GM12878 (cell line): ENCODE measurements at regions not wholly inside any gene's neighbourhood (a gene's known extent, or its start where the extent isn't known, plus 50 kb on each side); places are given as distances from the start of the nearest gene placed in this dataset.

ENCODE experiments used
- ATAC-seq: fragments of 200-7000 bp; cut with Tn5 transposase; 3 replicates; pipeline ENCODE4 v1.9.1; 2020; ENCODE audit warnings: mild to moderate bottlenecking, moderate library complexity
- BruUV-seq: library from RNA; stranded (reverse); fragments of 400-500 nt; replicated peaks from 2 replicates; lab custom pipeline; 2021; lab: Mats Ljungman, UMichigan
- CTCF ChIA-PET: fragments of 300-600 bp; sonication (Branson Sonifier 250); formaldehyde crosslinking; extraction: SDS; loops from one replicate; lab custom pipeline; 2021; ENCODE audit warnings: inconsistent platforms; lab: Yijun Ruan, JAX
- POLR2A ChIA-PET: fragments of 350-600 bp; formaldehyde crosslinking; extraction: SDS; loops from one replicate; lab custom pipeline; 2021; ENCODE audit warnings: inconsistent platforms; lab: Charles Lee
- RAD21 ChIA-PET: fragments of 300-600 bp; sonication (Branson Sonifier 250); formaldehyde crosslinking; loops from one replicate; lab custom pipeline; 2023; ENCODE audit warnings: antibody characterized with exemption; ENCODE audit not compliant: unreplicated experiment; lab: Charles Lee
- SMC1A ChIA-PET: fragments of 300-600 bp; sonication (Branson Sonifier 250); formaldehyde crosslinking; loops from one replicate; lab custom pipeline; 2023; ENCODE audit not compliant: unreplicated experiment, uncharacterized antibody; lab: Charles Lee
- DNase-seq: peaks from one replicate; pipeline ENCODE4 v3.0.0-alpha.2; 2011; ENCODE audit warnings: low read depth, low spot score
- FAIRE-seq: peaks from 3 replicates; lab custom pipeline; 2011; peaks lifted over from hg19 to GRCh38; lab: Jason Lieb, UNC
- H2AFZ ChIP-seq: 2 replicates; pipeline ENCODE4 v1.6.0; 2011; ENCODE audit warnings: low read depth, low read length, control low read depth; ENCODE audit not compliant: control insufficient read depth
- H3K27ac ChIP-seq: 2 replicates; pipeline ENCODE4 v1.5.1; 2011; ENCODE audit warnings: control low read depth; ENCODE audit not compliant: control insufficient read depth, insufficient read depth
- H3K27me3 ChIP-seq, 2 experiments: replicated peaks in 1 of 2; 2 replicates each; pipeline versions ENCODE4 v1.6.0 to v1.6.1; 2011; ENCODE audit warnings: low read length in 1 of 2; ENCODE audit not compliant: control insufficient read depth in 2 of 2, insufficient read depth in 2 of 2
- H3K36me3 ChIP-seq, 2 experiments: 2 replicates each; pipeline ENCODE4 v1.5.1; 2011; ENCODE audit warnings: low read length in 1 of 2; ENCODE audit not compliant: control insufficient read depth in 2 of 2, insufficient read depth in 2 of 2
- H3K4me1 ChIP-seq: 2 replicates; pipeline ENCODE4 v1.6.1; 2011; ENCODE audit warnings: mild to moderate bottlenecking, low read length, moderate library complexity, mixed read lengths; ENCODE audit not compliant: control insufficient read depth, insufficient read depth
- H3K4me2 ChIP-seq: 2 replicates; pipeline ENCODE4 v1.6.0; 2011; ENCODE audit warnings: control low read depth; ENCODE audit not compliant: control insufficient read depth, insufficient read depth
- H3K4me3 ChIP-seq: fragments of 200-600 bp; sonication (generic); 2 replicates; pipeline ENCODE4 v1.5.1; 2016
- H3K79me2 ChIP-seq: 2 replicates; pipeline ENCODE4 v1.6.0; 2011; ENCODE audit warnings: low read length; ENCODE audit not compliant: control insufficient read depth, insufficient read depth
- H3K9ac ChIP-seq: 2 replicates; pipeline ENCODE4 v1.8.0; 2011; ENCODE audit warnings: low read length, control low read depth, mixed read lengths; ENCODE audit not compliant: control insufficient read depth, insufficient read depth
- H3K9me3 ChIP-seq: replicated peaks from 3 replicates; pipeline ENCODE4 v1.5.1; 2011; ENCODE audit warnings: mild to moderate bottlenecking, low read length; ENCODE audit not compliant: control insufficient read depth, insufficient read depth
- H4K20me1 ChIP-seq: 2 replicates; pipeline ENCODE4 v1.6.0; 2011; ENCODE audit not compliant: control insufficient read depth, insufficient read depth
- ASH2L ChIP-seq: fragments of 300-600, 200-600 bp; sonication (generic); IDR thresholded peaks from 2 replicates; pipeline ENCODE4 v1.6.1; 2017; ENCODE audit warnings: low read depth, mild to moderate bottlenecking, borderline replicate concordance
- REST ChIP-seq: IDR thresholded peaks from 2 replicates; pipeline ENCODE4 v1.6.1; 2012; ENCODE audit warnings: mild to moderate bottlenecking, low read depth, low read length
- SP1 ChIP-seq: IDR thresholded peaks from one replicate; pipeline ENCODE4 v1.6.1; 2011; ENCODE audit warnings: low read depth, low read length
- SUPT20H ChIP-seq: IDR thresholded peaks from 2 replicates; pipeline ENCODE4 v1.6.1; 2011; ENCODE audit warnings: low read depth, mild to moderate bottlenecking, low read length, moderate library complexity, borderline replicate concordance; ENCODE audit not compliant: control insufficient read depth
- USF1 ChIP-seq: IDR thresholded peaks from 2 replicates; pipeline ENCODE4 v1.6.1; 2011; ENCODE audit warnings: borderline replicate concordance, low read depth, mild to moderate bottlenecking, moderate library complexity, mixed read lengths, low read length; ENCODE audit not compliant: insufficient read depth; ENCODE audit errors: extremely low read length
- ZBTB4 ChIP-seq: fragments of 450-650 bp; formaldehyde crosslinking; IDR thresholded peaks from 2 replicates; pipeline ENCODE4 v1.4.0; 2022; ENCODE audit warnings: mild to moderate bottlenecking, moderate library complexity
- ZBTB40 ChIP-seq: fragments of 450-650 bp; IDR thresholded peaks from 2 replicates; pipeline ENCODE4 v1.6.1; 2016; ENCODE audit warnings: mild to moderate bottlenecking, moderate library complexity, borderline replicate concordance
- ZNF384 ChIP-seq: IDR thresholded peaks from 2 replicates; pipeline ENCODE4 v1.6.1; 2012; ENCODE audit warnings: low read depth, mild to moderate bottlenecking, low read length, improper control_type of control experiment, borderline replicate concordance
- WGBS: methylation state at CpG from one replicate; pipeline ENCODE4 v1.1.6; 2016; ENCODE audit warnings: low lambda C conversion rate; ENCODE audit not compliant: insufficient replicate concordance, insufficient coverage; ENCODE audit errors: missing lambda C conversion rate; 5-methylcytosine and 5-hydroxymethylcytosine counted together
- in situ Hi-C: fragments of 300-500 bp; cut with MboI; formaldehyde crosslinking; loops from 9 replicates; pipeline ENCODE4 v1.14.3; 2018; ENCODE audit warnings: mixed read lengths
- intact Hi-C: fragments of 100-400 bp; cut with micrococcal nuclease; formaldehyde crosslinking; loops from one replicate; pipeline ENCODE4 v1.14.2; 2022; ENCODE audit not compliant: unreplicated experiment

- TF ChIP-seq ZBTB4 (CRISPR knock-in tag) (no peak), ZNF384 (no peak), ZBTB40 (no peak)
Measured at GRCh38 chr22:26767351-26768155, 110.2 kb downstream of the MIAT start (continued).

GRCh38 chr22:26768156-26768515 is 110.7 kb downstream of the MIAT start:
- H3K4me2 ChIP-seq = no peak overlapping the region
- ChIA-PET SMC1A (no interaction called here), CTCF (no interaction called here), RAD21 (no interaction called here), POLR2A (no interaction called here)
- H3K27me3 ChIP-seq = no peaks in the 10 kb centered on the region
- H2AFZ ChIP-seq = no peak overlapping the region
- BruUV-seq = no TSS peak
- H4K20me1 ChIP-seq = no peaks in the 10 kb centered on the region
- no peaks in the 10 kb centered on the region for H3K79me2 ChIP-seq
- H3K36me3 ChIP-seq = no peaks in the 10 kb centered on the region
- H3K9ac ChIP-seq = no peak overlapping the region
- no peak for DNase-seq
- H3K4me1 ChIP-seq = no peaks in the 10 kb centered on the region
- peaks cover 1% of the 10 kb centered on the region; the same call in 2 of the 3 replicates for H3K9me3 ChIP-seq
- in situ Hi-C loops (loop anchor here (25.0 kb wide), 1 partner anchor 1244 kb away; no protein-coding TSS in a partner anchor), intact Hi-C loops (no loop called here)
- H3K27ac ChIP-seq = no peak overlapping the region
- 56% methylated on average over 9 of the region's 9 CpGs for WGBS
- FAIRE-seq = no peak
- H3K4me3 ChIP-seq = no peak overlapping the region
- ATAC-seq = no peak
- no peak for TF ChIP-seq SP1
- no peak for TF ChIP-seq ASH2L
- no peak for TF ChIP-seq SUPT20H
- no peak for TF ChIP-seq USF1
- no peak for TF ChIP-seq REST
